ENCODE measurements at regions not wholly inside any gene's neighbourhood (a gene's known extent, or its start where the extent isn't known, plus 50 kb on each side); places are given as distances from the start of the nearest gene placed in this dataset.

- TF ChIP-seq CTCF (conservative IDR thresholded peaks at IDR 0.05; ENCODE audit: low read length) (no peak), EZH2phosphoT487 (IDR thresholded peaks at IDR 0.05; ENCODE audit: borderline replicate concordance) (no peak)
Measured at GRCh38 chr2:154580767-154581166, 117.7 kb upstream of the KCNJ3 start.

Data from Loucy (cell line).